ENCODE measurements at regions not wholly inside any gene's neighbourhood (a gene's known extent, or its start where the extent isn't known, plus 50 kb on each side); places are given as distances from the start of the nearest gene placed in this dataset.

DNA sequence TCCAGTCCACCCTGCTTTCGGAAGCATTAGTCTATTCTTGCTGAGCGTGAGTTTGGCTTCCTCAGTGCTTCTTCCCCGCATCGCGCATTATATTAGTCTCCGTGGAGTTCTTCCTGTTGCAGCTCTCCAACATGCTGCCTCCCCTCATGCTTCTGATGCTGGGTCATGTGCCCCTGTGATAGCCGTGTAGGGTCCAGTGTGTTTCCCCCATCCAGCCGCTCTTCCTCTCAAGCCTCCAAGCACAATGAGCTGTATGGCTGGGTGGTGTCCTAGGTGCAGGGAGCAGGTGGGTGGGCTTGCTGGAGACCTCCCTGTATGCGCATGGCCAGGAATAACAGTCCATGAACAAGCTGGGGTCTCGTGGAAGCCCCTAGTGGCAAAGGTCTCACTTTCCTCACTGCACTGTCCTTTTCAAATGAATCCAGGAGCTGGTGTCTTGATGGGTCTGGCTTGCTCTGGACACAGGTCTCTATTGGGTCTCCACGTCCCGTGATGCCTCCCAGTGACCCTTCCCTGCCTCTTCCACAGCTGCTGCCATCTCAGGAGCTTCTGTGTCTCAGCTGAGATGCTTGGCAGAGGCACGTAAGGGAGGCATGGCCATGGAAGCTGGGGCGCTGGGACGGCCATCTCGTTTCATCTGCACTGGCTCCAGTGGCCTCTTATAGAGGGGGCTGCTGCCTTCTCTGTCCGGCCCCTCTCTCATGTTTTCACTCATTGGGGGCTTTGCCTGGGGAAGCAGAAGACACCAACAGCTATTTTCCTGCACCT, 54.8 kb upstream of the HDAC4 start:
- Histone ChIP-seq H3K4me3 (ENCODE audit: control insufficient read depth in 2 of 3, extremely low read depth in 1 of 3, insufficient read depth in 2 of 3, low read depth in 1 of 3, low read length in 3 of 3) (no peak overlapping the region), H3K4me2 (ENCODE audit: control insufficient read depth, extremely low read depth, insufficient read depth, low read depth, low read length) (no peak overlapping the region), H4K20me1 (ENCODE audit: control insufficient read depth, extremely low read depth, insufficient read depth, low read length) (no peaks in the 10 kb centered on the region), H3K4me1 (ENCODE audit: control insufficient read depth, extremely low read depth, insufficient read depth, low read length) (no peaks in the 10 kb centered on the region), H2AFZ (ENCODE audit: control insufficient read depth, low read length) (no peak overlapping the region), H3K9ac (ENCODE audit: control insufficient read depth, extremely low read depth, insufficient read depth, low read length) (no peak overlapping the region), H3K27me3 (ENCODE audit: control insufficient read depth, extremely low read depth, insufficient read depth, low read length) (peaks cover 4% of the 10 kb centered on the region), H3K36me3 (ENCODE audit: control insufficient read depth in 2 of 2, extremely low read depth in 1 of 2, insufficient read depth in 2 of 2, low read length in 2 of 2) (no peaks in the 10 kb centered on the region), H3K79me2 (ENCODE audit: control insufficient read depth, insufficient read depth, low read length) (no peaks in the 10 kb centered on the region), H3K9me1 (ENCODE audit: control insufficient read depth, extremely low read depth, insufficient read depth, low read length) (no peaks in the 10 kb centered on the region), H3K9me3 (ENCODE audit: control insufficient read depth, low read depth, low read length) (no peaks in the 10 kb centered on the region), H3K27ac (ENCODE audit: control insufficient read depth, insufficient read depth, low read length) (no peak overlapping the region)
- FAIRE-seq (no peak), DNase-seq (ENCODE audit: low read depth, low spot score) (no peak)
- TF ChIP-seq EZH2 (IDR thresholded peaks at IDR 0.05; ENCODE audit: low read length), result no peak
- TF ChIP-seq, protein P1, sequence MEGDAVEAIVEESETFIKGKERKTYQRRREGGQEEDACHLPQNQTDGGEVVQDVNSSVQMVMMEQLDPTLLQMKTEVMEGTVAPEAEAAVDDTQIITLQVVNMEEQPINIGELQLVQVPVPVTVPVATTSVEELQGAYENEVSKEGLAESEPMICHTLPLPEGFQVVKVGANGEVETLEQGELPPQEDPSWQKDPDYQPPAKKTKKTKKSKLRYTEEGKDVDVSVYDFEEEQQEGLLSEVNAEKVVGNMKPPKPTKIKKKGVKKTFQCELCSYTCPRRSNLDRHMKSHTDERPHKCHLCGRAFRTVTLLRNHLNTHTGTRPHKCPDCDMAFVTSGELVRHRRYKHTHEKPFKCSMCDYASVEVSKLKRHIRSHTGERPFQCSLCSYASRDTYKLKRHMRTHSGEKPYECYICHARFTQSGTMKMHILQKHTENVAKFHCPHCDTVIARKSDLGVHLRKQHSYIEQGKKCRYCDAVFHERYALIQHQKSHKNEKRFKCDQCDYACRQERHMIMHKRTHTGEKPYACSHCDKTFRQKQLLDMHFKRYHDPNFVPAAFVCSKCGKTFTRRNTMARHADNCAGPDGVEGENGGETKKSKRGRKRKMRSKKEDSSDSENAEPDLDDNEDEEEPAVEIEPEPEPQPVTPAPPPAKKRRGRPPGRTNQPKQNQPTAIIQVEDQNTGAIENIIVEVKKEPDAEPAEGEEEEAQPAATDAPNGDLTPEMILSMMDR (optimal IDR thresholded peaks at IDR 0.05 in 1 of 3, IDR thresholded peaks at IDR 0.05 in 1 of 3, conservative IDR thresholded peaks at IDR 0.05 in 1 of 3; ENCODE audit: extremely low read depth in 1 of 3, insufficient read depth in 2 of 3, low read length in 3 of 3), result no peak
- dilution Hi-C loops (cut with MboI; ENCODE audit: extremely low pct_ligation_motif_present, low sequenced_read_pairs), result no loop called here

DNA sequence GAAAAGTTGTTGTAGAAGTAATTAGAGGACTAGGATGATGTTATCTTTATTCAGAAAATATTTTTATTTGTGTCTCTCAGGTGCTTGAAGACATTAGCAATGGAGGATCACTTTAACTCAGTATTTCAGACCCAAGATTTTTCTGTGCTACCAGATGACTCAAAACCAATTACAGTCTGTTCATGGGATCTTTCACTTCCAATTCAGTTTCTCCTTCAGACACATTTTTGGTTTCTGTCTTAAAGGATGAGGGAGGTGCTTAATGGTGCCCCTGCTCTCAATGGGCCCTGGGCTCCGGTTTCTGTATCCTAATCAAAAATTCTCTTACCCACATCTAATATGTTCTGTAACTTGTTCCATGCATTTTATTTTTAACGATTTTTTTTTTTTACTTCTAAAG, 53.7 kb upstream of the HDAC4 start:
- no peaks in the 10 kb centered on the region for H3K36me3 ChIP-seq (ENCODE audit: control insufficient read depth in 2 of 2, extremely low read depth in 1 of 2, insufficient read depth in 2 of 2, low read length in 2 of 2)
- peaks cover 4% of the 10 kb centered on the region for H3K27me3 ChIP-seq (ENCODE audit: control insufficient read depth, extremely low read depth, insufficient read depth, low read length)
- no peak overlapping the region for H3K4me2 ChIP-seq (ENCODE audit: control insufficient read depth, extremely low read depth, insufficient read depth, low read depth, low read length)
- H3K9ac ChIP-seq (ENCODE audit: control insufficient read depth, extremely low read depth, insufficient read depth, low read length), result no peak overlapping the region
- no peaks in the 10 kb centered on the region for H3K9me3 ChIP-seq (ENCODE audit: control insufficient read depth, low read depth, low read length)
- no peak overlapping the region for H3K27ac ChIP-seq (ENCODE audit: control insufficient read depth, insufficient read depth, low read length)
- H3K79me2 ChIP-seq (ENCODE audit: control insufficient read depth, insufficient read depth, low read length), result no peaks in the 10 kb centered on the region
- dilution Hi-C loops (cut with MboI; ENCODE audit: extremely low pct_ligation_motif_present, low sequenced_read_pairs), result no loop called here
- no peaks in the 10 kb centered on the region for H3K9me1 ChIP-seq (ENCODE audit: control insufficient read depth, extremely low read depth, insufficient read depth, low read length)
- no peak for FAIRE-seq
- H2AFZ ChIP-seq (ENCODE audit: control insufficient read depth, low read length), result no peak overlapping the region
- DNase-seq (ENCODE audit: low read depth, low spot score), result no peak
- no peaks in the 10 kb centered on the region for H4K20me1 ChIP-seq (ENCODE audit: control insufficient read depth, extremely low read depth, insufficient read depth, low read length)
- H3K4me1 ChIP-seq (ENCODE audit: control insufficient read depth, extremely low read depth, insufficient read depth, low read length), result no peaks in the 10 kb centered on the region
- no peak overlapping the region for H3K4me3 ChIP-seq (ENCODE audit: control insufficient read depth in 2 of 3, extremely low read depth in 1 of 3, insufficient read depth in 2 of 3, low read depth in 1 of 3, low read length in 3 of 3)
- TF ChIP-seq, protein P1 (optimal IDR thresholded peaks at IDR 0.05 in 1 of 3, IDR thresholded peaks at IDR 0.05 in 1 of 3, conservative IDR thresholded peaks at IDR 0.05 in 1 of 3; ENCODE audit: extremely low read depth in 1 of 3, insufficient read depth in 2 of 3, low read length in 3 of 3), result no peak
- no peak for TF ChIP-seq EZH2 (IDR thresholded peaks at IDR 0.05; ENCODE audit: low read length)

All from keratinocyte (primary cell).